IMR-90 (cell line): ENCODE measurements at regions not wholly inside any gene's neighbourhood (a gene's known extent, or its start where the extent isn't known, plus 50 kb on each side); places are given as distances from the start of the nearest gene placed in this dataset.

Experiments
- ATAC-seq: fragments of 200-7000 bp; cut with Tn5 transposase; 2 replicates; pipeline ENCODE4 v1.9.1; 2020; ENCODE audit warnings: low read depth, mild to moderate bottlenecking, moderate library complexity
- BruUV-seq: library from RNA; stranded (reverse); fragments of 400-500 nt; replicated peaks from 2 replicates; lab custom pipeline; 2021; lab: Mats Ljungman, UMichigan
- CTCF ChIA-PET: fragments of 300-600 bp; formaldehyde crosslinking; extraction: SDS; loops from one replicate; lab custom pipeline; 2021; ENCODE audit warnings: antibody characterized with exemption; lab: Yijun Ruan, JAX
- POLR2A ChIA-PET: fragments of 300-600 bp; sonication (Branson Sonifier 250); formaldehyde crosslinking; loops from one replicate; lab custom pipeline; 2022; ENCODE audit warnings: antibody characterized with exemption; ENCODE audit not compliant: unreplicated experiment; lab: Charles Lee
- DNase-seq: peaks from one replicate; pipeline ENCODE4 v3.0.0; 2013
- H2AFZ ChIP-seq: replicated peaks from 2 replicates; pipeline ENCODE3; 2013; ENCODE audit warnings: low read length, mild to moderate bottlenecking; ENCODE audit not compliant: poor library complexity
- H2AK5ac ChIP-seq: 2 replicates; pipeline ENCODE4 v1.6.1; 2013; ENCODE audit warnings: low read depth, low read length, inconsistent platforms
- H2AK9ac ChIP-seq: replicated peaks from 2 replicates; pipeline ENCODE3; 2013; ENCODE audit warnings: mild to moderate bottlenecking, low read depth, low read length, moderate library complexity; ENCODE audit not compliant: poor library complexity
- H2BK120ac ChIP-seq: 2 replicates; pipeline ENCODE4 v1.6.1; 2013; ENCODE audit warnings: low read depth, low read length, inconsistent platforms
- H2BK15ac ChIP-seq: 3 replicates; pipeline ENCODE4 v1.6.1; 2013; ENCODE audit warnings: low read depth, low read length, inconsistent platforms
- H2BK20ac ChIP-seq: 2 replicates; pipeline ENCODE4 v1.6.1; 2013; ENCODE audit warnings: low read depth, mild to moderate bottlenecking, inconsistent platforms, low read length, moderate library complexity
- H2BK5ac ChIP-seq: 2 replicates; pipeline ENCODE4 v1.6.1; 2013; ENCODE audit warnings: mild to moderate bottlenecking, low read depth, low read length, inconsistent platforms; ENCODE audit not compliant: poor library complexity, severe bottlenecking
- H3K14ac ChIP-seq: replicated peaks from 2 replicates; pipeline ENCODE4 v1.6.1; 2013; ENCODE audit warnings: low read depth, low read length, inconsistent platforms
- H3K18ac ChIP-seq: 2 replicates; pipeline ENCODE4 v1.6.1; 2013; ENCODE audit warnings: low read depth, low read length, control low read depth
- H3K23ac ChIP-seq: 2 replicates; pipeline ENCODE4 v1.6.1; 2013; ENCODE audit warnings: low read depth, low read length, inconsistent platforms
- H3K27ac ChIP-seq: 2 replicates; pipeline ENCODE4 v1.5.1; 2013; ENCODE audit warnings: mild to moderate bottlenecking, control low read depth, low read length; ENCODE audit not compliant: insufficient read depth
- H3K27me3 ChIP-seq: 2 replicates; pipeline ENCODE4 v1.6.1; 2013; ENCODE audit warnings: low read length; ENCODE audit not compliant: control insufficient read depth, insufficient read depth
- H3K36me3 ChIP-seq: 2 replicates; pipeline ENCODE4 v1.6.1; 2013; ENCODE audit warnings: low read length, mixed read lengths; ENCODE audit not compliant: control insufficient read depth, insufficient read depth
- H3K4ac ChIP-seq: 2 replicates; pipeline ENCODE4 v1.6.1; 2013; ENCODE audit warnings: low read depth, low read length, inconsistent platforms
- H3K4me1 ChIP-seq: 2 replicates; pipeline ENCODE4 v1.6.1; 2013; ENCODE audit warnings: low read length, mixed read lengths; ENCODE audit not compliant: control insufficient read depth, insufficient read depth
- H3K4me2 ChIP-seq: 2 replicates; pipeline ENCODE4 v1.6.1; 2013; ENCODE audit warnings: low read depth, mild to moderate bottlenecking, control low read depth, low read length, moderate library complexity
- H3K4me3 ChIP-seq: 2 replicates; pipeline ENCODE4 v1.5.1; 2013; ENCODE audit warnings: low read depth, mild to moderate bottlenecking, control low read depth, low read length, moderate library complexity; ENCODE audit not compliant: insufficient read depth
- H3K56ac ChIP-seq: 2 replicates; pipeline ENCODE4 v1.6.1; 2013; ENCODE audit warnings: low read length, inconsistent platforms; ENCODE audit not compliant: insufficient read depth; ENCODE audit errors: extremely low read depth
- H3K79me1 ChIP-seq, 2 experiments: 2 replicates each; pipeline ENCODE4 v1.6.1; 2013; ENCODE audit warnings: low read length in 2 of 2, inconsistent platforms in 1 of 2, low read depth in 1 of 2
- H3K9ac ChIP-seq: 2 replicates; pipeline ENCODE4 v1.6.1; 2013; ENCODE audit warnings: low read depth, low read length, control low read depth
- H3K9me1 ChIP-seq: 2 replicates; pipeline ENCODE4 v1.6.1; 2013; ENCODE audit warnings: low read length, inconsistent platforms; ENCODE audit not compliant: insufficient read depth
- H3K9me3 ChIP-seq: 2 replicates; pipeline ENCODE4 v1.6.1; 2013; ENCODE audit warnings: low read length; ENCODE audit not compliant: control insufficient read depth, insufficient read depth
- H4K20me1 ChIP-seq: 2 replicates; pipeline ENCODE4 v1.6.1; 2013; ENCODE audit warnings: low read length, inconsistent platforms; ENCODE audit not compliant: insufficient read depth
- H4K5ac ChIP-seq: 2 replicates; pipeline ENCODE4 v1.6.1; 2013; ENCODE audit warnings: mild to moderate bottlenecking, low read depth, low read length, control low read depth
- H4K8ac ChIP-seq, 2 experiments: 2 replicates each; pipeline ENCODE4 v1.6.1; 2013; ENCODE audit warnings: low read depth in 2 of 2, low read length in 2 of 2, control low read depth in 1 of 2, inconsistent platforms in 1 of 2
- H4K91ac ChIP-seq: 2 replicates; pipeline ENCODE4 v1.6.1; 2013; ENCODE audit warnings: low read depth, low read length, inconsistent platforms; ENCODE audit not compliant: insufficient read depth
- BHLHE40 ChIP-seq: fragments of 150-350 bp; IDR thresholded peaks from 2 replicates; pipeline ENCODE4 v1.6.1; 2016; ENCODE audit warnings: mild to moderate bottlenecking, low read depth, low read length
- CEBPB ChIP-seq: IDR thresholded peaks from 2 replicates; pipeline ENCODE4 v1.6.1; 2012; ENCODE audit warnings: low read depth, low read length, improper control_type of control experiment
- CHD1 ChIP-seq: IDR thresholded peaks from 2 replicates; pipeline ENCODE4 v1.6.1; 2012; ENCODE audit warnings: low read depth, low read length, improper control_type of control experiment
- FOS ChIP-seq: fragments of 150-350 bp; IDR thresholded peaks from 2 replicates; pipeline ENCODE4 v1.6.1; 2016; ENCODE audit warnings: low read depth, low read length
- MAFK ChIP-seq: IDR thresholded peaks from 2 replicates; pipeline ENCODE4 v1.6.1; 2012; ENCODE audit warnings: low read depth, low read length, improper control_type of control experiment
- MAZ ChIP-seq: IDR thresholded peaks from 2 replicates; pipeline ENCODE4 v1.6.1; 2012; ENCODE audit warnings: low read depth, mild to moderate bottlenecking, low read length, improper control_type of control experiment, moderate library complexity, borderline replicate concordance
- MXI1 ChIP-seq: IDR thresholded peaks from 2 replicates; pipeline ENCODE4 v1.6.1; 2012; ENCODE audit warnings: low read depth, mild to moderate bottlenecking, low read length, moderate library complexity, borderline replicate concordance
- NFE2L2 ChIP-seq: fragments of 150-350 bp; IDR thresholded peaks from 2 replicates; pipeline ENCODE4 v1.6.1; 2016; ENCODE audit warnings: low read depth, mild to moderate bottlenecking, low read length
- POLR2A ChIP-seq: IDR thresholded peaks from 2 replicates; pipeline ENCODE4 v1.6.1; 2012; ENCODE audit warnings: mild to moderate bottlenecking, low read depth, low read length
- RAD21 ChIP-seq: IDR thresholded peaks from 2 replicates; pipeline ENCODE4 v1.6.1; 2012; ENCODE audit warnings: low read length, improper control_type of control experiment
- RCOR1 ChIP-seq: IDR thresholded peaks from 2 replicates; pipeline ENCODE4 v1.6.1; 2012; ENCODE audit warnings: mild to moderate bottlenecking, low read length, improper control_type of control experiment; ENCODE audit not compliant: insufficient replicate concordance
- RFX5 ChIP-seq: IDR thresholded peaks from 2 replicates; pipeline ENCODE4 v1.8.0; 2012; ENCODE audit warnings: low read depth, mild to moderate bottlenecking, low read length, moderate library complexity
- SMC3 ChIP-seq: fragments of 150-350 bp; IDR thresholded peaks from 2 replicates; pipeline ENCODE4 v1.6.1; 2016; ENCODE audit warnings: low read depth, mild to moderate bottlenecking, antibody characterized with exemption, low read length, moderate library complexity
- USF2 ChIP-seq: fragments of 150-350 bp; IDR thresholded peaks from 2 replicates; pipeline ENCODE4 v1.6.1; 2017; ENCODE audit warnings: mild to moderate bottlenecking, antibody characterized with exemption, low read length, low read depth
- WGBS, 2 experiments: methylation state at CpG; one replicate each; pipeline versions ENCODE4 v1.1.5 to v1.1.7; 2013; ENCODE audit warnings: missing lambda C conversion rate in 2 of 2; ENCODE audit not compliant: insufficient read length in 1 of 2; ENCODE audit errors: extremely low coverage in 2 of 2; 5-methylcytosine and 5-hydroxymethylcytosine counted together
- dilution Hi-C: fragments of 300-500 bp; cut with HindIII; formaldehyde crosslinking; loops from one replicate; pipeline ENCODE4 v1.14.3; 2018; ENCODE audit warnings: low sequenced_read_pairs; ENCODE audit not compliant: unreplicated experiment
- in situ Hi-C: fragments of 300-500 bp; cut with MboI; formaldehyde crosslinking; loops from 3 replicates; pipeline ENCODE4 v1.14.3; 2019; ENCODE audit warnings: low sequenced_read_pairs, inconsistent platforms, mixed read lengths
- intact Hi-C: fragments of 100-400 bp; cut with micrococcal nuclease; formaldehyde crosslinking; loops from 2 replicates; pipeline ENCODE4 v1.10.0; 2022
- TF ChIP-seq, protein P1 (sequence below): conservative IDR thresholded peaks from 2 replicates; pipeline ENCODE4 v1.5.1; 2012; ENCODE audit warnings: mild to moderate bottlenecking, low read depth, low read length, improper control_type of control experiment
- TF ChIP-seq, protein P2 (sequence below): fragments of 150-350 bp; IDR thresholded peaks from 2 replicates; pipeline ENCODE4 v1.6.1; 2016; ENCODE audit warnings: low read depth, mild to moderate bottlenecking, low read length, moderate library complexity, borderline replicate concordance

GRCh38 chr16:77579351-77579891 is 142.9 kb upstream of the NUDT7 start:
- Histone ChIP-seq H2BK5ac (no peak overlapping the region), H3K9me1 (no peaks in the 10 kb centered on the region; the same call in 1 of the 2 replicates), H4K5ac (no peak overlapping the region), H3K14ac (no peak overlapping the region), H3K4me1 (no peaks in the 10 kb centered on the region; the same call in 1 of the 2 replicates), H2AK5ac (no peak overlapping the region), H2AK9ac (no peak overlapping the region), H3K9ac (no peak overlapping the region), H4K8ac (no peak overlapping the region), H3K9me3 (no peaks in the 10 kb centered on the region), H2BK20ac (no peak overlapping the region), H2BK15ac (no peak overlapping the region), H4K20me1 (no peaks in the 10 kb centered on the region), H3K79me1 (no peaks in the 10 kb centered on the region), H3K4me2 (no peak overlapping the region), H3K27me3 (peaks cover 6% of the 10 kb centered on the region), H3K27ac (no peak overlapping the region), H3K4me3 (no peak overlapping the region), H3K18ac (no peak overlapping the region), H3K4ac (no peak overlapping the region), H4K91ac (no peak overlapping the region), H3K36me3 (no peaks in the 10 kb centered on the region), H3K23ac (no peak overlapping the region), H2BK120ac (no peak overlapping the region), H3K56ac (no peak overlapping the region), H2AFZ (no peak overlapping the region)
- ATAC-seq = no peak; the same call in 1 of the 2 replicates
- TF ChIP-seq USF2 (no peak), NFE2L2 (no peak), MXI1 (no peak), RAD21 (no peak), MAFK (no peak), BHLHE40 (no peak), FOS (no peak), RFX5 (no peak), SMC3 (no peak), CHD1 (no peak), MAZ (no peak), RCOR1 (no peak), POLR2A (no peak), CEBPB (no peak)
- TF ChIP-seq, protein P1, sequence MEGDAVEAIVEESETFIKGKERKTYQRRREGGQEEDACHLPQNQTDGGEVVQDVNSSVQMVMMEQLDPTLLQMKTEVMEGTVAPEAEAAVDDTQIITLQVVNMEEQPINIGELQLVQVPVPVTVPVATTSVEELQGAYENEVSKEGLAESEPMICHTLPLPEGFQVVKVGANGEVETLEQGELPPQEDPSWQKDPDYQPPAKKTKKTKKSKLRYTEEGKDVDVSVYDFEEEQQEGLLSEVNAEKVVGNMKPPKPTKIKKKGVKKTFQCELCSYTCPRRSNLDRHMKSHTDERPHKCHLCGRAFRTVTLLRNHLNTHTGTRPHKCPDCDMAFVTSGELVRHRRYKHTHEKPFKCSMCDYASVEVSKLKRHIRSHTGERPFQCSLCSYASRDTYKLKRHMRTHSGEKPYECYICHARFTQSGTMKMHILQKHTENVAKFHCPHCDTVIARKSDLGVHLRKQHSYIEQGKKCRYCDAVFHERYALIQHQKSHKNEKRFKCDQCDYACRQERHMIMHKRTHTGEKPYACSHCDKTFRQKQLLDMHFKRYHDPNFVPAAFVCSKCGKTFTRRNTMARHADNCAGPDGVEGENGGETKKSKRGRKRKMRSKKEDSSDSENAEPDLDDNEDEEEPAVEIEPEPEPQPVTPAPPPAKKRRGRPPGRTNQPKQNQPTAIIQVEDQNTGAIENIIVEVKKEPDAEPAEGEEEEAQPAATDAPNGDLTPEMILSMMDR = no peak
- TF ChIP-seq, protein P2, sequence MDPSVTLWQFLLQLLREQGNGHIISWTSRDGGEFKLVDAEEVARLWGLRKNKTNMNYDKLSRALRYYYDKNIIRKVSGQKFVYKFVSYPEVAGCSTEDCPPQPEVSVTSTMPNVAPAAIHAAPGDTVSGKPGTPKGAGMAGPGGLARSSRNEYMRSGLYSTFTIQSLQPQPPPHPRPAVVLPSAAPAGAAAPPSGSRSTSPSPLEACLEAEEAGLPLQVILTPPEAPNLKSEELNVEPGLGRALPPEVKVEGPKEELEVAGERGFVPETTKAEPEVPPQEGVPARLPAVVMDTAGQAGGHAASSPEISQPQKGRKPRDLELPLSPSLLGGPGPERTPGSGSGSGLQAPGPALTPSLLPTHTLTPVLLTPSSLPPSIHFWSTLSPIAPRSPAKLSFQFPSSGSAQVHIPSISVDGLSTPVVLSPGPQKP = no peak
- no TSS peak for BruUV-seq
- no CpG with 5 or more reads among the region's 3 CpGs for WGBS, 2 experiments
- in situ Hi-C loops (no loop called here), dilution Hi-C loops (loop anchor here (25.0 kb wide), 1 partner anchor 342 kb away; no protein-coding TSS in a partner anchor), intact Hi-C loops (no loop called here)
- peak; percentile 6 for DNase-seq
- CTCF ChIA-PET = no interaction called here
- POLR2A ChIA-PET = no interaction called here
